Neural cell (in vitro differentiated cells): ENCODE measurements at regions not wholly inside any gene's neighbourhood (a gene's known extent, or its start where the extent isn't known, plus 50 kb on each side); places are given as distances from the start of the nearest gene placed in this dataset.

Experiments
- H2AFZ ChIP-seq: fragments of 200-600, 300-800 bp; sonication (generic), shearing (Covaris generic); 2 replicates; pipeline ENCODE4 v1.6.0; 2014; ENCODE audit warnings: low read depth, mild to moderate bottlenecking, antibody characterized with exemption, low read length, moderate library complexity
- H3F3A ChIP-seq: fragments of 200-600 bp; shearing (Covaris generic); 2 replicates; pipeline ENCODE4 v1.6.1; 2016; ENCODE audit warnings: mild to moderate bottlenecking, moderate library complexity, mixed read lengths, antibody characterized with exemption, low read length; ENCODE audit not compliant: insufficient read depth, poor library complexity, severe bottlenecking
- H3K27ac ChIP-seq: fragments of 200-600, 300-800 bp; sonication (generic), shearing (Covaris generic); 2 replicates; pipeline ENCODE4 v1.5.1; 2014; ENCODE audit warnings: mild to moderate bottlenecking, low read length, moderate library complexity
- H3K27me3 ChIP-seq: fragments of 300-800, 200-600 bp; sonication (generic), shearing (Covaris generic); 2 replicates; pipeline ENCODE4 v1.6.0; 2014; ENCODE audit warnings: mild to moderate bottlenecking, low read depth, low read length, moderate library complexity; ENCODE audit not compliant: insufficient read depth
- H3K36me3 ChIP-seq: fragments of 300-800, 200-600 bp; sonication (generic), shearing (Covaris generic); 2 replicates; pipeline ENCODE4 v1.5.1; 2014; ENCODE audit warnings: mild to moderate bottlenecking, antibody characterized with exemption, low read length, moderate library complexity; ENCODE audit not compliant: insufficient read depth
- H3K4me2 ChIP-seq: fragments of 300-800, 200-600 bp; sonication (generic), shearing (Covaris generic); 2 replicates; pipeline ENCODE4 v1.6.0; 2014; ENCODE audit warnings: mild to moderate bottlenecking, low read length
- H3K4me3 ChIP-seq: fragments of 300-800, 200-600 bp; sonication (generic), shearing (Covaris generic); 2 replicates; pipeline ENCODE4 v1.5.1; 2014; ENCODE audit warnings: mild to moderate bottlenecking, low read length, moderate library complexity
- H3K79me2 ChIP-seq: fragments of 200-600 bp; shearing (Covaris generic); replicated peaks from 2 replicates; pipeline ENCODE4 v1.6.0; 2014; ENCODE audit warnings: mild to moderate bottlenecking, low read length, moderate library complexity; ENCODE audit not compliant: insufficient read depth
- H3K9ac ChIP-seq: fragments of 300-800, 200-600 bp; sonication (generic), shearing (Covaris generic); 2 replicates; pipeline ENCODE4 v1.6.1; 2016; ENCODE audit warnings: mild to moderate bottlenecking, low read length, mixed read lengths
- H3K9me2 ChIP-seq: fragments of 200-600 bp; shearing (Covaris generic); 2 replicates; pipeline ENCODE4 v1.6.1; 2016; ENCODE audit warnings: mild to moderate bottlenecking, low read length, mixed read lengths; ENCODE audit not compliant: insufficient read depth
- H3K9me3 ChIP-seq: fragments of 200-600, 300-800 bp; sonication (generic), shearing (Covaris generic); 2 replicates; pipeline ENCODE4 v1.6.1; 2016; ENCODE audit warnings: mild to moderate bottlenecking, mixed run types, low read length, moderate library complexity, mixed read lengths
- H4K20me1 ChIP-seq: fragments of 200-600 bp; shearing (Covaris generic); 2 replicates; pipeline ENCODE4 v1.6.1; 2016; ENCODE audit warnings: mild to moderate bottlenecking, mixed run types; ENCODE audit not compliant: insufficient read depth
- EP300 ChIP-seq: fragments of 450-650 bp; conservative IDR thresholded peaks from 2 replicates; pipeline ENCODE4 v1.6.1; 2014; ENCODE audit warnings: antibody characterized with exemption, mild to moderate bottlenecking, moderate library complexity; ENCODE audit not compliant: poor library complexity, severe bottlenecking
- EZH2 ChIP-seq: fragments of 200-600, 300-800 bp; shearing (Covaris generic), sonication (generic); IDR thresholded peaks from 2 replicates; pipeline ENCODE4 v1.6.1; 2014; ENCODE audit warnings: antibody characterized with exemption, low read length, borderline replicate concordance, mild to moderate bottlenecking; ENCODE audit not compliant: insufficient read depth, poor library complexity, severe bottlenecking
- MXI1 ChIP-seq: fragments of 450-650 bp; conservative IDR thresholded peaks from 2 replicates; pipeline ENCODE4 v1.6.1; 2014; ENCODE audit warnings: antibody characterized with exemption, mild to moderate bottlenecking; ENCODE audit not compliant: poor library complexity, severe bottlenecking
- POLR2AphosphoS5 ChIP-seq: IDR thresholded peaks from 2 replicates; pipeline ENCODE4 v1.6.1; 2012
- RAD21 ChIP-seq: fragments of 450-650 bp; conservative IDR thresholded peaks from 2 replicates; pipeline ENCODE4 v1.6.1; 2014; ENCODE audit warnings: antibody characterized with exemption, mild to moderate bottlenecking, moderate library complexity
- SMC3 ChIP-seq: fragments of 450-650 bp; conservative IDR thresholded peaks from 2 replicates; pipeline ENCODE4 v1.6.1; 2014; ENCODE audit warnings: antibody characterized with exemption, mild to moderate bottlenecking, moderate library complexity; ENCODE audit not compliant: poor library complexity
- TAF1 ChIP-seq: IDR thresholded peaks from 2 replicates; pipeline ENCODE4 v1.6.1; 2012; ENCODE audit warnings: low read depth
- TF ChIP-seq, protein P1 (sequence below): IDR thresholded peaks from 2 replicates; pipeline ENCODE4 v1.6.1; 2012; ENCODE audit warnings: borderline replicate concordance
- TF ChIP-seq, protein P2 (sequence below): fragments of 450-650 bp; IDR thresholded peaks from 2 replicates; pipeline ENCODE4 v1.5.1; 2014; ENCODE audit warnings: antibody characterized with exemption, mild to moderate bottlenecking, moderate library complexity; ENCODE audit not compliant: poor library complexity, severe bottlenecking

DNA sequence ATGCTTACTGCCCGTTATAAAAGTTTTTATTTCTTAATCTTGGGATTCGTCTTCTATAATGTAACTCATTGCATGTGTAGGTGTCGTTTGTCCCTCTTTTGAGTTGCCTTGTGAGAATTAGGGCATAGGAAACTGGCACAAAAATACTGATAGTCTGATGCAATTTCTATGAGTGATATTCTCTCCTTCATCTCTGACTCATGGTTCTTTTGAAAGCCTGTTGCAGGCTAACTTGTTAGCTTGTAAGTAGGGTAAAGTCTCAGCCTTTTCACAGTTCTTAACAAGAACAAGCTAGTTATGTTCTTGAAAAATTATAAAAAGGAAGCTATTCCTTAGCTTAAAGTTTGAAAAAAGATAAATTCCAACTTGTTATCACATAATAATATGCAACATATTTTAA lies 1085.4 kb upstream of the NRXN1 start:
- Histone ChIP-seq H3K27me3 (no peaks in the 10 kb centered on the region), H3K9ac (no peak overlapping the region)

DNA sequence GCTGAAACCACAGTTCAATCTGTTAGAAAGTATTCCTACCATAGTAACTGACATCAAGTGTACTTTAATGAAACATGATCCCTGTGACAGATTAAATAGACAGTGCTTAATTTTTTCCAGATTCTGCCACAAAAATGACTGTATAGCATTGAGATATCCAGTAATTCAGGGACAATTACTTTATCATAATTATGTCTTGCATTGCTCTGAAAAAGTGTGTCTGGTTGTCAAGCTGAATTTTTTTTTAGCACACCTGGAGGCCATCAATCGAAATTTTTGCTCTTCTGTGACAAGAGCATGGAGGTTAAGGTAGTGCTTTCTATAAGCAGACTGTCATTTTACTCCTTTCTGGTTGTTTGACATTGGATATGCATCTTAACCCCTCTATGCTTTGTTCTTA lies 1083.8 kb upstream of the NRXN1 start:
- H4K20me1 ChIP-seq = no peaks in the 10 kb centered on the region
- no peak overlapping the region for H3K4me3 ChIP-seq
- TF ChIP-seq RAD21 (no peak), EP300 (peak; percentile 73), POLR2AphosphoS5 (peak; percentile 25)
- no peak overlapping the region for H3K27ac ChIP-seq
- no peak overlapping the region for H3K9ac ChIP-seq
- no peaks in the 10 kb centered on the region for H3K79me2 ChIP-seq
- H3K9me2 ChIP-seq = no peaks in the 10 kb centered on the region
- no peak overlapping the region for H3K4me2 ChIP-seq
- H2AFZ ChIP-seq = no peak overlapping the region
- no peaks in the 10 kb centered on the region for H3K36me3 ChIP-seq
- no peaks in the 10 kb centered on the region for H3F3A ChIP-seq
- no peaks in the 10 kb centered on the region for H3K27me3 ChIP-seq
- H3K9me3 ChIP-seq = no peaks in the 10 kb centered on the region

More for the DNA sequence above, 1085.4 kb upstream of the NRXN1 start:
- Histone ChIP-seq H3K4me2 (no peak overlapping the region), H3K9me2 (no peaks in the 10 kb centered on the region), H3K27ac (no peak overlapping the region), H3K79me2 (no peaks in the 10 kb centered on the region), H3F3A (no peaks in the 10 kb centered on the region), H3K4me3 (no peak overlapping the region), H2AFZ (no peak overlapping the region), H4K20me1 (no peaks in the 10 kb centered on the region), H3K9me3 (no peaks in the 10 kb centered on the region), H3K36me3 (no peaks in the 10 kb centered on the region)
- TF ChIP-seq, protein P1, sequence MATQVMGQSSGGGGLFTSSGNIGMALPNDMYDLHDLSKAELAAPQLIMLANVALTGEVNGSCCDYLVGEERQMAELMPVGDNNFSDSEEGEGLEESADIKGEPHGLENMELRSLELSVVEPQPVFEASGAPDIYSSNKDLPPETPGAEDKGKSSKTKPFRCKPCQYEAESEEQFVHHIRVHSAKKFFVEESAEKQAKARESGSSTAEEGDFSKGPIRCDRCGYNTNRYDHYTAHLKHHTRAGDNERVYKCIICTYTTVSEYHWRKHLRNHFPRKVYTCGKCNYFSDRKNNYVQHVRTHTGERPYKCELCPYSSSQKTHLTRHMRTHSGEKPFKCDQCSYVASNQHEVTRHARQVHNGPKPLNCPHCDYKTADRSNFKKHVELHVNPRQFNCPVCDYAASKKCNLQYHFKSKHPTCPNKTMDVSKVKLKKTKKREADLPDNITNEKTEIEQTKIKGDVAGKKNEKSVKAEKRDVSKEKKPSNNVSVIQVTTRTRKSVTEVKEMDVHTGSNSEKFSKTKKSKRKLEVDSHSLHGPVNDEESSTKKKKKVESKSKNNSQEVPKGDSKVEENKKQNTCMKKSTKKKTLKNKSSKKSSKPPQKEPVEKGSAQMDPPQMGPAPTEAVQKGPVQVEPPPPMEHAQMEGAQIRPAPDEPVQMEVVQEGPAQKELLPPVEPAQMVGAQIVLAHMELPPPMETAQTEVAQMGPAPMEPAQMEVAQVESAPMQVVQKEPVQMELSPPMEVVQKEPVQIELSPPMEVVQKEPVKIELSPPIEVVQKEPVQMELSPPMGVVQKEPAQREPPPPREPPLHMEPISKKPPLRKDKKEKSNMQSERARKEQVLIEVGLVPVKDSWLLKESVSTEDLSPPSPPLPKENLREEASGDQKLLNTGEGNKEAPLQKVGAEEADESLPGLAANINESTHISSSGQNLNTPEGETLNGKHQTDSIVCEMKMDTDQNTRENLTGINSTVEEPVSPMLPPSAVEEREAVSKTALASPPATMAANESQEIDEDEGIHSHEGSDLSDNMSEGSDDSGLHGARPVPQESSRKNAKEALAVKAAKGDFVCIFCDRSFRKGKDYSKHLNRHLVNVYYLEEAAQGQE = no peak
- TF ChIP-seq RAD21 (no peak), MXI1 (no peak), EZH2 (no peak)
- TF ChIP-seq, protein P2, sequence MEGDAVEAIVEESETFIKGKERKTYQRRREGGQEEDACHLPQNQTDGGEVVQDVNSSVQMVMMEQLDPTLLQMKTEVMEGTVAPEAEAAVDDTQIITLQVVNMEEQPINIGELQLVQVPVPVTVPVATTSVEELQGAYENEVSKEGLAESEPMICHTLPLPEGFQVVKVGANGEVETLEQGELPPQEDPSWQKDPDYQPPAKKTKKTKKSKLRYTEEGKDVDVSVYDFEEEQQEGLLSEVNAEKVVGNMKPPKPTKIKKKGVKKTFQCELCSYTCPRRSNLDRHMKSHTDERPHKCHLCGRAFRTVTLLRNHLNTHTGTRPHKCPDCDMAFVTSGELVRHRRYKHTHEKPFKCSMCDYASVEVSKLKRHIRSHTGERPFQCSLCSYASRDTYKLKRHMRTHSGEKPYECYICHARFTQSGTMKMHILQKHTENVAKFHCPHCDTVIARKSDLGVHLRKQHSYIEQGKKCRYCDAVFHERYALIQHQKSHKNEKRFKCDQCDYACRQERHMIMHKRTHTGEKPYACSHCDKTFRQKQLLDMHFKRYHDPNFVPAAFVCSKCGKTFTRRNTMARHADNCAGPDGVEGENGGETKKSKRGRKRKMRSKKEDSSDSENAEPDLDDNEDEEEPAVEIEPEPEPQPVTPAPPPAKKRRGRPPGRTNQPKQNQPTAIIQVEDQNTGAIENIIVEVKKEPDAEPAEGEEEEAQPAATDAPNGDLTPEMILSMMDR = no peak

DNA sequence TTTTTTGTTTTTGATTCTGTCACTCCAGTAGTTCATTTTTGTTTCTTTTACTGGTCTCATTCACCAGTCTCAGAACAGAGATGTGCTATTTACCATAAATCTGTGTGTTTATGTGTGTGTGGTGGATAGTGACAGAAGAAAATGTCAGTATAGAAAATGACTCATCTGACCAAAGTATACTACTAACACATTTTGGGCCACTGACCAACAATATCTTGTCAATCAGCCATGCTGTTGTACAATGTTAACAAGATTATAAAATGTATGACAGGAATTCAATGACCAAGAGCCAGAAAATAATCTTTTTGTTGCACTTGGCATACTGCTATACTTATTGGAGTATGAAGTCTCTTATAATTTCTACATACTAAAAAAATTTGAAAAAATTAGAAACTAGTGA lies 1081.4 kb upstream of the NRXN1 start:
- Histone ChIP-seq H3K27me3 (no peaks in the 10 kb centered on the region), H3K79me2 (no peaks in the 10 kb centered on the region), H2AFZ (no peak overlapping the region), H3K9me2 (no peaks in the 10 kb centered on the region), H3K4me2 (no peak overlapping the region), H3K27ac (no peak overlapping the region), H4K20me1 (no peaks in the 10 kb centered on the region), H3K9ac (no peak overlapping the region), H3K4me3 (no peak overlapping the region), H3F3A (no peaks in the 10 kb centered on the region), H3K9me3 (no peaks in the 10 kb centered on the region), H3K36me3 (no peaks in the 10 kb centered on the region)
- no peak for TF ChIP-seq POLR2AphosphoS5
- TF ChIP-seq EZH2 = no peak
- TF ChIP-seq EP300 = no peak
- TF ChIP-seq, protein P2 = no peak
- no peak for TF ChIP-seq RAD21
- TF ChIP-seq MXI1 = no peak
- TF ChIP-seq SMC3 = no peak
- TF ChIP-seq TAF1 = no peak
- TF ChIP-seq, protein P1 = no peak
